HG03060 (cell line): ENCODE measurements at regions not wholly inside any gene's neighbourhood (a gene's known extent, or its start where the extent isn't known, plus 50 kb on each side); places are given as distances from the start of the nearest gene placed in this dataset.
"Not testable (repeated sequence)": the region's sequence is repeated elsewhere in the genome, so short reads cannot be mapped to it uniquely, and the experiment has no call there.

Source experiments
- ATAC-seq: cut with Tn5 transposase; IDR thresholded peaks from one replicate; pipeline ENCODE4 v1.9.1; 2021; ENCODE audit warnings: low read depth, moderate number of reproducible peaks; ENCODE audit not compliant: unreplicated experiment

- ATAC-seq = no peak
Observed at GRCh38 chr10:109426987-109427386, 496.3 kb downstream of the XPNPEP1 start.

GRCh38 chr10:109418795-109419194, 504.5 kb downstream of the XPNPEP1 start:
- no peak for ATAC-seq

- no peak for ATAC-seq
Observed at GRCh38 chr10:109417803-109418202, 505.5 kb downstream of the XPNPEP1 start.

- ATAC-seq = no peak
Observed at GRCh38 chr10:109412353-109412752, 511.0 kb downstream of the XPNPEP1 start.

- ATAC-seq = no peak
Observed at GRCh38 chr10:109411917-109412316, 511.4 kb downstream of the XPNPEP1 start.

GRCh38 chr10:109405338-109405737, 518.0 kb downstream of the XPNPEP1 start:
- ATAC-seq = no peak

GRCh38 chr10:109403551-109403950, 519.8 kb downstream of the XPNPEP1 start:
- ATAC-seq = no peak

- no peak for ATAC-seq
Observed at GRCh38 chr10:109393425-109393824, 529.9 kb downstream of the XPNPEP1 start.

- ATAC-seq = no peak
Observed at GRCh38 chr10:109386921-109387320, 536.4 kb downstream of the XPNPEP1 start.

- ATAC-seq = no peak
Observed at GRCh38 chr10:109386101-109386500, 537.2 kb downstream of the XPNPEP1 start.

GRCh38 chr10:109379186-109379585, 544.1 kb downstream of the XPNPEP1 start:
- no peak for ATAC-seq

GRCh38 chr10:109374215-109374614, 549.1 kb downstream of the XPNPEP1 start:
- ATAC-seq = no peak

- no peak for ATAC-seq
Observed at GRCh38 chr10:109359316-109359715, 564.0 kb downstream of the XPNPEP1 start.

- ATAC-seq = no peak
Observed at GRCh38 chr10:109358325-109358724, 565.0 kb downstream of the XPNPEP1 start.

GRCh38 chr10:109348324-109348723, 575.0 kb downstream of the XPNPEP1 start:
- ATAC-seq = no peak

GRCh38 chr10:109343293-109343692, 580.0 kb downstream of the XPNPEP1 start:
- no peak for ATAC-seq

- no peak for ATAC-seq
Observed at GRCh38 chr10:109341986-109342385, 581.3 kb downstream of the XPNPEP1 start.

GRCh38 chr10:109328001-109328400, 595.3 kb downstream of the XPNPEP1 start:
- no peak for ATAC-seq

GRCh38 chr10:109327266-109327665, 596.0 kb downstream of the XPNPEP1 start:
- ATAC-seq = no peak

GRCh38 chr10:109324721-109325120, 598.6 kb downstream of the XPNPEP1 start:
- ATAC-seq = no peak

- ATAC-seq = no peak
Observed at GRCh38 chr10:109317746-109318366, 605.5 kb downstream of the XPNPEP1 start.

- ATAC-seq = not testable (repeated sequence)
Observed at GRCh38 chr10:109314016-109314415, 609.3 kb downstream of the XPNPEP1 start.

- not testable (repeated sequence) for ATAC-seq
Observed at GRCh38 chr10:109312555-109312954, 610.8 kb downstream of the XPNPEP1 start.
